ENCODE measurements at regions not wholly inside any gene's neighbourhood (a gene's known extent, or its start where the extent isn't known, plus 50 kb on each side); places are given as distances from the start of the nearest gene placed in this dataset.

DNA sequence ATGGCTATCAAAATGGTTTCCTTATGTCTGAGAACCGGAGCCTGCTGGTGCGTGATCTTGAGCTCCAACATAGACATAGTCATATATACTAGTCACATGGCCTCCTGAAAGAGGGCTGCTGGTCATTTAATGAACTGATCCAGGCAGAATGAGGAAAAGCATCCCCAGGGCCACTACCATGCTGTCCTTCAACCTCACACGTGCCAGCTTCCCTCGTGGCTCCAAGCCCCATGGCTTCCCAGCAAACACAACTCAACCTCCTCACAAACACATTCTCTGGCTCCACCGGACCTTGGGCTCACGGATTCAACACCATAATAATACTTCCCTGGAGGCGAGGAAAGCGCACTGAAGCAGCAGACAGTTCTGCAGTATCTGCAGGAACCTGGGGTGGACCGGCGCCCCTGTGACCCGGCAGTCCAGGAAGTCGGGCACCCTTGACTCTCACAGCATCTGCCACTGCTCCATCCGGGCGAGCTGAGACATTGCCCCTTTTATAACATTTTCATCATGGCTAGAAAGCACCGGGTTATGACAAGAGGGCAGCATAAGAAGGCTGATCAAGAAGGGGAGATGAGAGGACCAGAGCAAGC is 57.2 kb upstream of the CDH5 start:
- TF ChIP-seq CTCF (IDR thresholded peaks at IDR 0.05): no peak
- no peak for TF ChIP-seq EP300 (IDR thresholded peaks at IDR 0.05)
